Astrocyte (in vitro differentiated cells and primary cell): ENCODE measurements at regions not wholly inside any gene's neighbourhood (a gene's known extent, or its start where the extent isn't known, plus 50 kb on each side); places are given as distances from the start of the nearest gene placed in this dataset.

Experiments used
- DNase-seq: peaks from one replicate; pipeline ENCODE4 v3.0.0-alpha.2; 2010; ENCODE audit warnings: low read depth
- FAIRE-seq: peaks from 2 replicates; lab custom pipeline; 2011; peaks lifted over from hg19 to GRCh38; lab: Jason Lieb, UNC
- H2AFZ ChIP-seq: 2 replicates; pipeline ENCODE4 v1.6.0; 2012; ENCODE audit warnings: low read depth, low read length, inconsistent platforms
- H3K27ac ChIP-seq: 2 replicates; pipeline ENCODE4 v1.5.1; 2011; ENCODE audit warnings: low read depth, low read length, inconsistent platforms
- H3K27me3 ChIP-seq: 2 replicates; pipeline ENCODE4 v1.6.0; 2011; ENCODE audit warnings: low read length, inconsistent platforms; ENCODE audit not compliant: insufficient read depth
- H3K36me3 ChIP-seq: 2 replicates; pipeline ENCODE4 v1.5.1; 2011; ENCODE audit warnings: low read length, inconsistent platforms; ENCODE audit not compliant: insufficient read depth
- H3K4me1 ChIP-seq: 2 replicates; pipeline ENCODE4 v1.5.1; 2011; ENCODE audit warnings: low read length, inconsistent platforms; ENCODE audit not compliant: insufficient read depth
- H3K4me2 ChIP-seq: 2 replicates; pipeline ENCODE4 v1.6.0; 2012; ENCODE audit warnings: low read length, inconsistent platforms
- H3K4me3 ChIP-seq: 2 replicates; pipeline ENCODE4 v1.5.1; 2011; ENCODE audit warnings: low read depth, mild to moderate bottlenecking, low read length, inconsistent platforms; ENCODE audit not compliant: insufficient read depth
- H3K79me2 ChIP-seq: 2 replicates; pipeline ENCODE4 v1.6.0; 2012; ENCODE audit warnings: mild to moderate bottlenecking, low read length, inconsistent platforms; ENCODE audit not compliant: insufficient read depth
- H3K9ac ChIP-seq: 2 replicates; pipeline ENCODE4 v1.6.0; 2012; ENCODE audit warnings: mild to moderate bottlenecking, low read length, inconsistent platforms
- H3K9me3 ChIP-seq: 2 replicates; pipeline ENCODE4 v1.5.1; 2012; ENCODE audit warnings: low read depth, mild to moderate bottlenecking, low read length, inconsistent platforms; ENCODE audit not compliant: insufficient read depth
- H4K20me1 ChIP-seq: 2 replicates; pipeline ENCODE4 v1.6.0; 2012; ENCODE audit warnings: low read length, inconsistent platforms; ENCODE audit not compliant: insufficient read depth
- H3K27ac Mint-ChIP-seq: one replicate; pipeline ENCODE4 v1.8.0; 2021; ENCODE audit warnings: mild to moderate bottlenecking, mixed read lengths; ENCODE audit not compliant: unreplicated experiment
- H3K27me3 Mint-ChIP-seq: one replicate; pipeline ENCODE4 v1.8.0; 2021; ENCODE audit warnings: low read depth, mixed read lengths; ENCODE audit not compliant: unreplicated experiment
- H3K36me3 Mint-ChIP-seq: one replicate; pipeline ENCODE4 v1.8.0; 2021; ENCODE audit warnings: low read depth, mixed read lengths; ENCODE audit not compliant: unreplicated experiment
- H3K4me1 Mint-ChIP-seq: one replicate; pipeline ENCODE4 v1.8.0; 2021; ENCODE audit warnings: low read depth, mixed read lengths; ENCODE audit not compliant: unreplicated experiment
- H3K4me3 Mint-ChIP-seq: one replicate; pipeline ENCODE4 v1.8.0; 2021; ENCODE audit warnings: mild to moderate bottlenecking, moderate library complexity, mixed read lengths; ENCODE audit not compliant: unreplicated experiment
- H3K9me3 Mint-ChIP-seq: one replicate; pipeline ENCODE4 v1.8.0; 2021; ENCODE audit warnings: mild to moderate bottlenecking, mixed read lengths; ENCODE audit not compliant: unreplicated experiment
- EZH2 ChIP-seq: IDR thresholded peaks from 2 replicates; pipeline ENCODE4 v1.6.1; 2012; ENCODE audit warnings: mild to moderate bottlenecking, low read length, inconsistent platforms; ENCODE audit not compliant: insufficient read depth
- TF ChIP-seq, protein P1 (sequence below): IDR thresholded peaks from 2 replicates; pipeline ENCODE4 v1.5.1; 2011; ENCODE audit warnings: low read depth, mild to moderate bottlenecking, inconsistent platforms, low read length, moderate library complexity; ENCODE audit not compliant: insufficient read depth

DNA sequence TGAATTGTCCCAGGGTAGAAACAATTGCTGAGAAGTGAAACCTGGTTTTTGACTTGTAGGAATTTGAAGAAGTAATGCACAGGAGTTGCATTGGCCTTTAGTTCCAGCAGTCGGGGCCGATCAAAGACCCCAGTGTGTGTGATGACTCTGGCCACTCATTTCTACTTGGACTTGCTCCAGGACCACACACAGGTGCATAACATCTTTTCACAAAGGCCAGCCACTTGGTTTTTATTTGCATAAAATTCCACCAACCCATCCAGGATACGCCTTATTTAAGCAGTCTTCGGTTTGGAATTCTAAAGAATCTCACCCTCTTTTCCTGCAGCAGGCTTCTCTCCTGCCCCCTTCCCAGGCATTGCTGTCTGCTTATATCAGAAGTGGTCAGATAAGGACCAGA, 162.0 kb upstream of the HABP2 start:
- no peak overlapping the region for H3K4me3 ChIP-seq
- no peak overlapping the region for H3K9ac ChIP-seq
- Mint-ChIP-seq H3K27me3 (peaks cover 20% of the 10 kb centered on the region), H3K27ac (no peak overlapping the region), H3K4me1 (peaks cover 9% of the 10 kb centered on the region), H3K4me3 (no peak overlapping the region), H3K36me3 (no peaks in the 10 kb centered on the region), H3K9me3 (no peaks in the 10 kb centered on the region)
- DNase-seq (no peak), FAIRE-seq (no peak)
- H3K9me3 ChIP-seq: no peaks in the 10 kb centered on the region
- no peak overlapping the region for H3K27ac ChIP-seq
- H3K27me3 ChIP-seq: peaks cover 10% of the 10 kb centered on the region
- no peak for TF ChIP-seq EZH2
- TF ChIP-seq, protein P1, sequence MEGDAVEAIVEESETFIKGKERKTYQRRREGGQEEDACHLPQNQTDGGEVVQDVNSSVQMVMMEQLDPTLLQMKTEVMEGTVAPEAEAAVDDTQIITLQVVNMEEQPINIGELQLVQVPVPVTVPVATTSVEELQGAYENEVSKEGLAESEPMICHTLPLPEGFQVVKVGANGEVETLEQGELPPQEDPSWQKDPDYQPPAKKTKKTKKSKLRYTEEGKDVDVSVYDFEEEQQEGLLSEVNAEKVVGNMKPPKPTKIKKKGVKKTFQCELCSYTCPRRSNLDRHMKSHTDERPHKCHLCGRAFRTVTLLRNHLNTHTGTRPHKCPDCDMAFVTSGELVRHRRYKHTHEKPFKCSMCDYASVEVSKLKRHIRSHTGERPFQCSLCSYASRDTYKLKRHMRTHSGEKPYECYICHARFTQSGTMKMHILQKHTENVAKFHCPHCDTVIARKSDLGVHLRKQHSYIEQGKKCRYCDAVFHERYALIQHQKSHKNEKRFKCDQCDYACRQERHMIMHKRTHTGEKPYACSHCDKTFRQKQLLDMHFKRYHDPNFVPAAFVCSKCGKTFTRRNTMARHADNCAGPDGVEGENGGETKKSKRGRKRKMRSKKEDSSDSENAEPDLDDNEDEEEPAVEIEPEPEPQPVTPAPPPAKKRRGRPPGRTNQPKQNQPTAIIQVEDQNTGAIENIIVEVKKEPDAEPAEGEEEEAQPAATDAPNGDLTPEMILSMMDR: no peak
- no peak overlapping the region for H2AFZ ChIP-seq
- H4K20me1 ChIP-seq: no peaks in the 10 kb centered on the region
- no peaks in the 10 kb centered on the region for H3K36me3 ChIP-seq
- H3K4me1 ChIP-seq: peaks cover 6% of the 10 kb centered on the region
- no peak overlapping the region for H3K4me2 ChIP-seq
- no peaks in the 10 kb centered on the region for H3K79me2 ChIP-seq

DNA sequence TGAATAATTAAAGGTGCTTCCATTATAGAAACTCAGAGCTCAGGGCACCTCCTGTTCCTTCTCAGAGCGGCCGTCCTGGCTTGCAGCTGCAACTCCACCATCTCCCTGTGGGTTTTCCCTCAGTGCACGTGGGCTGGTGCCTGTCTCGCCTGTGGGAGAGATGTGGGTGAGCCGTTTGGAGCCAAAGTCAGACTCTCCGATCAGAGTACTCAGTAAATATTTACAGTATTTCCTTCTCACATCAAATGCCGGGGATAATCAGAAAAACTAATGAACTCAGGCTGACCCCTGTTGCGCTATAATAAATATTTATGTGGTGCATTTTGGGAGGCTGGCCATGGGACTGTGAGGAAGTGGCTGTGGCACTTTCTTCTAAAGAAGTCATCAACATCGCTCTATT, 155.8 kb upstream of the HABP2 start:
- Histone ChIP-seq H3K36me3 (no peaks in the 10 kb centered on the region), H3K27ac (no peak overlapping the region), H2AFZ (no peak overlapping the region), H3K4me2 (no peak overlapping the region), H3K4me1 (no peaks in the 10 kb centered on the region), H4K20me1 (no peaks in the 10 kb centered on the region), H3K4me3 (no peak overlapping the region), H3K9ac (no peak overlapping the region), H3K9me3 (no peaks in the 10 kb centered on the region), H3K27me3 (peaks cover 13% of the 10 kb centered on the region), H3K79me2 (no peaks in the 10 kb centered on the region)
- Mint-ChIP-seq H3K27me3 (peaks cover 24% of the 10 kb centered on the region), H3K4me3 (no peak overlapping the region), H3K4me1 (no peaks in the 10 kb centered on the region), H3K36me3 (no peaks in the 10 kb centered on the region), H3K27ac (no peak overlapping the region), H3K9me3 (peaks cover 5% of the 10 kb centered on the region)
- no peak for FAIRE-seq
- no peak for DNase-seq
- no peak for TF ChIP-seq EZH2
- TF ChIP-seq, protein P1: no peak

DNA sequence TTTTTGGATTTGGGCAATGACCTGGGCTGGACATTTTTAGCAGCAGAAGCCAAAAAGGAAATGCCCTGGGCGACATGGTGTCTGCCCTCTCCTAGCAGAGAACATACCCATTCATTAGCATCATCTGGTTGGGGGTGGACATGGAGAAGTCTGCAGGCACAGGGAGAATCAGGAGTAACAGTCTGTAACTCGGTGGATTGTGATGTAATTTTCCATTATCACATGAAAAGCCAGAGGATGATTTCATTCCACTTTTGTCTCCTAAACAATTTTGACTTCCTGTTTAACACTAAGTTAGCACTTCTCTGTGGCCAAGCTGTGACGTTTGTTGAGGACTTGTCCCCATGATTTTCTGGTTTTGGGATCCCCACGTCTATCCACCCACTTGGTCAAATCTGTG, 153.8 kb upstream of the HABP2 start:
- H3K9ac ChIP-seq: no peak overlapping the region
- H3K4me1 Mint-ChIP-seq: no peaks in the 10 kb centered on the region
- no peak overlapping the region for H3K4me3 Mint-ChIP-seq
- H3K79me2 ChIP-seq: no peaks in the 10 kb centered on the region
- no peak overlapping the region for H3K4me3 ChIP-seq
- no peak overlapping the region for H3K27ac Mint-ChIP-seq
- peaks cover 24% of the 10 kb centered on the region for H3K27me3 Mint-ChIP-seq
- peaks cover 5% of the 10 kb centered on the region for H3K9me3 Mint-ChIP-seq
- no peaks in the 10 kb centered on the region for H3K4me1 ChIP-seq
- H3K27me3 ChIP-seq: peaks cover 13% of the 10 kb centered on the region
- no peak overlapping the region for H2AFZ ChIP-seq
- H4K20me1 ChIP-seq: no peaks in the 10 kb centered on the region
- TF ChIP-seq, protein P1: no peak
- no peak for TF ChIP-seq EZH2
- no peaks in the 10 kb centered on the region for H3K36me3 ChIP-seq
- no peaks in the 10 kb centered on the region for H3K36me3 Mint-ChIP-seq
- DNase-seq (no peak), FAIRE-seq (peak; percentile 78)
- H3K4me2 ChIP-seq: no peak overlapping the region
- no peak overlapping the region for H3K27ac ChIP-seq
- H3K9me3 ChIP-seq: no peaks in the 10 kb centered on the region
